ENCODE measurements at regions not wholly inside any gene's neighbourhood (a gene's known extent, or its start where the extent isn't known, plus 50 kb on each side); places are given as distances from the start of the nearest gene placed in this dataset.

GRCh38 chr6:56864171-56864616 is 90.7 kb upstream of the BEND6 start:
- H3K4me1 ChIP-seq (ENCODE audit: control insufficient read depth, insufficient read depth, low read length) = no peaks in the 10 kb centered on the region
- no peak overlapping the region for H3K9ac ChIP-seq (ENCODE audit: low read length in 2 of 2)
- no peaks in the 10 kb centered on the region for H3K27me3 ChIP-seq (ENCODE audit: control insufficient read depth in 1 of 2, insufficient read depth in 2 of 2, low read length in 2 of 2)
- no peak overlapping the region for H3K4me3 ChIP-seq (ENCODE audit: low read length in 2 of 2)
- no peak overlapping the region for H3K27ac ChIP-seq (ENCODE audit: low read length)
- no peaks in the 10 kb centered on the region for H3K9me3 ChIP-seq (ENCODE audit: control insufficient read depth in 2 of 2, low read length in 2 of 2)
- no peaks in the 10 kb centered on the region for H3K36me3 ChIP-seq (ENCODE audit: control insufficient read depth in 2 of 2, insufficient read depth in 2 of 2, low read length in 2 of 2)

DNA sequence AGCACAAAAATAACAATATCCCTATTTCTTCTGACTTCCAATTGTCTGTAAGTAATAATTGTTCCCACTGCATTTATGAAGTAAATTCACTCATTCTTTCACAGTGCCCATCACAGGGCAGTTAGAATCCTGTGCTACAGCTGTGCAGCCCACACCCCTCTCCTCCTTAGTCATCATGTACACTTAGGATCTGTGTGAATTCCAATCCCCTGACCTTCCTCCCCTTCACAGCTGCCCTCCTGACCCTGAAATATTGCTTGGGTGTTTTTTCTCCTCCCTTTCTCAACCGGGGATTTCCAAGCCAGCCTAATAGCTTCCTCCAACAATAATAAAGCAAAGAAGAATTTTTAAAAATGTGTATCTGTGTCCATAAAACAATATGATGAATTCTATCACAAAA is 91.5 kb upstream of the BEND6 start:
- Histone ChIP-seq H3K4me1 (ENCODE audit: control insufficient read depth, insufficient read depth, low read length) (no peaks in the 10 kb centered on the region), H3K4me3 (ENCODE audit: low read length in 2 of 2) (no peak overlapping the region), H3K27ac (ENCODE audit: low read length) (no peak overlapping the region), H3K9me3 (ENCODE audit: control insufficient read depth in 2 of 2, low read length in 2 of 2) (no peaks in the 10 kb centered on the region), H3K36me3 (ENCODE audit: control insufficient read depth in 2 of 2, insufficient read depth in 2 of 2, low read length in 2 of 2) (no peaks in the 10 kb centered on the region), H3K27me3 (ENCODE audit: control insufficient read depth in 1 of 2, insufficient read depth in 2 of 2, low read length in 2 of 2) (no peaks in the 10 kb centered on the region), H3K9ac (ENCODE audit: low read length in 2 of 2) (no peak overlapping the region)

- no peaks in the 10 kb centered on the region for H3K9me3 ChIP-seq (ENCODE audit: control insufficient read depth in 2 of 2, low read length in 2 of 2)
- no peak overlapping the region for H3K9ac ChIP-seq (ENCODE audit: low read length in 2 of 2)
- no peaks in the 10 kb centered on the region for H3K36me3 ChIP-seq (ENCODE audit: control insufficient read depth in 2 of 2, insufficient read depth in 2 of 2, low read length in 2 of 2)
- H3K4me1 ChIP-seq (ENCODE audit: control insufficient read depth, insufficient read depth, low read length) = no peaks in the 10 kb centered on the region
- H3K4me3 ChIP-seq (ENCODE audit: low read length in 2 of 2) = no peak overlapping the region
- H3K27me3 ChIP-seq (ENCODE audit: control insufficient read depth in 1 of 2, insufficient read depth in 2 of 2, low read length in 2 of 2) = no peaks in the 10 kb centered on the region
- no peak overlapping the region for H3K27ac ChIP-seq (ENCODE audit: low read length)
Measured at GRCh38 chr6:56862415-56863175, 92.3 kb upstream of the BEND6 start.

- H3K4me1 ChIP-seq (ENCODE audit: control insufficient read depth, insufficient read depth, low read length) = no peaks in the 10 kb centered on the region
- H3K4me3 ChIP-seq (ENCODE audit: low read length in 2 of 2) = no peak overlapping the region
- no peaks in the 10 kb centered on the region for H3K27me3 ChIP-seq (ENCODE audit: control insufficient read depth in 1 of 2, insufficient read depth in 2 of 2, low read length in 2 of 2)
- no peak overlapping the region for H3K27ac ChIP-seq (ENCODE audit: low read length)
- H3K9ac ChIP-seq (ENCODE audit: low read length in 2 of 2) = no peak overlapping the region
- H3K9me3 ChIP-seq (ENCODE audit: control insufficient read depth in 2 of 2, low read length in 2 of 2) = no peaks in the 10 kb centered on the region
- no peaks in the 10 kb centered on the region for H3K36me3 ChIP-seq (ENCODE audit: control insufficient read depth in 2 of 2, insufficient read depth in 2 of 2, low read length in 2 of 2)
Measured at GRCh38 chr6:56860475-56860874, 94.4 kb upstream of the BEND6 start.

GRCh38 chr6:56856036-56856580 is 98.8 kb upstream of the BEND6 start:
- Histone ChIP-seq H3K4me1 (ENCODE audit: control insufficient read depth, insufficient read depth, low read length) (peaks cover 3% of the 10 kb centered on the region), H3K9me3 (ENCODE audit: control insufficient read depth in 2 of 2, low read length in 2 of 2) (no peaks in the 10 kb centered on the region), H3K27ac (ENCODE audit: low read length) (no peak overlapping the region), H3K4me3 (ENCODE audit: low read length in 2 of 2) (no peak overlapping the region), H3K9ac (ENCODE audit: low read length in 2 of 2) (no peak overlapping the region), H3K27me3 (ENCODE audit: control insufficient read depth in 1 of 2, insufficient read depth in 2 of 2, low read length in 2 of 2) (no peaks in the 10 kb centered on the region), H3K36me3 (ENCODE audit: control insufficient read depth in 2 of 2, insufficient read depth in 2 of 2, low read length in 2 of 2) (no peaks in the 10 kb centered on the region)

DNA sequence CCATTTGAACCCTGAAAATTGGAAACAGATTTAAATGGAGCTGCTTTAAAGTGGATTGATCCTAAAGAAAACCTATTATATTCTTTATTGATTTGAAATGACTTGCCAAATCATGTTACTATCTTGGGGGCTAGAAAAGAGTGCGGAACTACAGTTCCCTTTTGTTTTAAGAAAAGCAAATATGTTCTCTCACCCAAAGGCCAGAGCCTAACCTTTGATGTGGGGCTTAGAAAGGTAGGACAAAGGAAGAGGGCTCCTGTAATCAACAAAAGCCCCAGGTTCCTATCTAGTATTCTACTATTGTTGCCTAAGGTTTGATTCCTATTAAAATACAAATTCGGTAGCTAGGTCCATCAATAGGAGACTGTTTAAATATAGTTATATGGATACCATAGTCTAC is 100.8 kb upstream of the BEND6 start:
- H3K4me1 ChIP-seq (ENCODE audit: control insufficient read depth, insufficient read depth, low read length) = peaks cover 12% of the 10 kb centered on the region
- no peaks in the 10 kb centered on the region for H3K36me3 ChIP-seq (ENCODE audit: control insufficient read depth in 2 of 2, insufficient read depth in 2 of 2, low read length in 2 of 2)
- H3K9me3 ChIP-seq (ENCODE audit: control insufficient read depth in 2 of 2, low read length in 2 of 2) = no peaks in the 10 kb centered on the region
- H3K27me3 ChIP-seq (ENCODE audit: control insufficient read depth in 1 of 2, insufficient read depth in 2 of 2, low read length in 2 of 2) = no peaks in the 10 kb centered on the region
- H3K27ac ChIP-seq (ENCODE audit: low read length) = no peak overlapping the region
- H3K9ac ChIP-seq (ENCODE audit: low read length in 2 of 2) = no peak overlapping the region
- H3K4me3 ChIP-seq (ENCODE audit: low read length in 2 of 2) = no peak overlapping the region

DNA sequence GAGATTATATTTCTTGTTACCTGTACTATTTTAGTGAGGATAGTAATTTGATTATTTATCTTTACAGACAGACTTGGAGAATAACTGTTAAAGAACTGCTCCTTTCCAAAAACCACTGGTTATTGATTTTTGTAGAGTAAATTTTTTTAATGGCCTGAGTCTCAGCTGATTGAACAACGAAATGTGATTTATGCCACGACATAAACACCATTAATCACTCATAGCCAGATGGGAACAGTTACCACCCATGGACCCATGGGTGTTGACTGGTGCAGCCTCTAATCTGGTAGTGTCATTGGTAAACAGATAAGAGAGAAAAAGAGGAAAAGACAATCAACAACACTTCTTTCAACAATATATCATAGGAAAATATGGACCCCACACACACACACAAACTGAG is 101.4 kb upstream of the BEND6 start:
- H3K9ac ChIP-seq (ENCODE audit: low read length in 2 of 2) = no peak overlapping the region
- no peaks in the 10 kb centered on the region for H3K9me3 ChIP-seq (ENCODE audit: control insufficient read depth in 2 of 2, low read length in 2 of 2)

GRCh38 chr6:56852260-56853010 is 102.5 kb upstream of the BEND6 start:
- H3K27ac ChIP-seq (ENCODE audit: low read length) = no peak overlapping the region
- H3K9ac ChIP-seq (ENCODE audit: low read length in 2 of 2) = peak overlapping the region in 1 of 2 donors; percentile 47
- H3K4me3 ChIP-seq (ENCODE audit: low read length in 2 of 2) = peak overlapping the region; percentile 78 to 83
- no peaks in the 10 kb centered on the region for H3K9me3 ChIP-seq (ENCODE audit: control insufficient read depth in 2 of 2, low read length in 2 of 2)
- peaks cover 12% of the 10 kb centered on the region for H3K4me1 ChIP-seq (ENCODE audit: control insufficient read depth, insufficient read depth, low read length)
- H3K36me3 ChIP-seq (ENCODE audit: control insufficient read depth in 2 of 2, insufficient read depth in 2 of 2, low read length in 2 of 2) = no peaks in the 10 kb centered on the region
- no peaks in the 10 kb centered on the region for H3K27me3 ChIP-seq (ENCODE audit: control insufficient read depth in 1 of 2, insufficient read depth in 2 of 2, low read length in 2 of 2)

More for the DNA sequence above, 101.4 kb upstream of the BEND6 start:
- no peaks in the 10 kb centered on the region for H3K27me3 ChIP-seq (ENCODE audit: control insufficient read depth in 1 of 2, insufficient read depth in 2 of 2, low read length in 2 of 2)
- no peaks in the 10 kb centered on the region for H3K36me3 ChIP-seq (ENCODE audit: control insufficient read depth in 2 of 2, insufficient read depth in 2 of 2, low read length in 2 of 2)
- H3K4me3 ChIP-seq (ENCODE audit: low read length in 2 of 2) = no peak overlapping the region
- no peak overlapping the region for H3K27ac ChIP-seq (ENCODE audit: low read length)
- peaks cover 12% of the 10 kb centered on the region for H3K4me1 ChIP-seq (ENCODE audit: control insufficient read depth, insufficient read depth, low read length)

DNA sequence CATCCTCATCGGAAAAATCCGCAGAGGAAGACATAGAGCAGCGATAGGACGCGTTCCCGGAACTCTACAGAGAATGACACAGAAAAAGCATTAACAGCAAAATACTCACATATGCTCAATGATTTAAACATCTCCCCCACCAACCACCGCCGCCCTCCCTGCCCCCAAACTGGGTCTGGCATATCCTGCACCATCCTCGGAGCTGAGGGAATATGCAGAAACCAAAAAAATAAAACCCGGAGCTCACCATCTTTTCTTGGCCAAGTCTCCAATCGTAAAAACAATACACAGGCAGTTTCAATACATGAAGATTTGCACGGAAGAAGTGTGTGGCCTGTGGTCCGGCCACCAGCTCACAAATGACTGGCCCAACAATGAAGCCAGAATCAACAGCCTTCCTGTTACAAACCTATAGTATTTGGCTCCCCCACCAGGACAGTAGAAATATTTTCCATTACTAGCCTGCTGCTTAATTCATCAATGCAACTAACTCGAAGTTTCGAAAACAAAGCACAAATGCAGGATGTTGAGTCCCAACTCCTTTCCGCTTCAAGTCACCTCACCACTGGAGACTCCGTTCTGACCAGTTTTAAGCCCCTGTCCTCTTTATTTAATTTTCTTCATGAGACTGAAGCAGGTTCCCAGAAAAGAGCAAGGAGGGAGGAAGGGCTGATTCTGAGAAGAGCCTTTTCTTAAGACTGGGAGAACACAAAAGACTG is 103.2 kb upstream of the BEND6 start:
- no peaks in the 10 kb centered on the region for H3K27me3 ChIP-seq (ENCODE audit: control insufficient read depth in 1 of 2, insufficient read depth in 2 of 2, low read length in 2 of 2)
- peak overlapping the region; percentile 18 for H3K27ac ChIP-seq (ENCODE audit: low read length)
- H3K9ac ChIP-seq (ENCODE audit: low read length in 2 of 2) = peak overlapping the region; percentile 60
- no peaks in the 10 kb centered on the region for H3K9me3 ChIP-seq (ENCODE audit: control insufficient read depth in 2 of 2, low read length in 2 of 2)
- peaks cover 12% of the 10 kb centered on the region for H3K4me1 ChIP-seq (ENCODE audit: control insufficient read depth, insufficient read depth, low read length)
- no peaks in the 10 kb centered on the region for H3K36me3 ChIP-seq (ENCODE audit: control insufficient read depth in 2 of 2, insufficient read depth in 2 of 2, low read length in 2 of 2)
- peak overlapping the region; percentile 78 to 83 for H3K4me3 ChIP-seq (ENCODE audit: low read length in 2 of 2)

GRCh38 chr6:56851074-56851473 is 103.8 kb upstream of the BEND6 start:
- H3K27ac ChIP-seq (ENCODE audit: low read length) = peak overlapping the region; percentile 18
- peaks cover 12% of the 10 kb centered on the region for H3K4me1 ChIP-seq (ENCODE audit: control insufficient read depth, insufficient read depth, low read length)
- no peaks in the 10 kb centered on the region for H3K36me3 ChIP-seq (ENCODE audit: control insufficient read depth in 2 of 2, insufficient read depth in 2 of 2, low read length in 2 of 2)
- no peaks in the 10 kb centered on the region for H3K27me3 ChIP-seq (ENCODE audit: control insufficient read depth in 1 of 2, insufficient read depth in 2 of 2, low read length in 2 of 2)
- peak overlapping the region; percentile 78 to 83 for H3K4me3 ChIP-seq (ENCODE audit: low read length in 2 of 2)
- H3K9ac ChIP-seq (ENCODE audit: low read length in 2 of 2) = peak overlapping the region; percentile 60
- no peaks in the 10 kb centered on the region for H3K9me3 ChIP-seq (ENCODE audit: control insufficient read depth in 2 of 2, low read length in 2 of 2)

All from stomach smooth muscle (tissue), 2 donors.